ENCODE measurements at regions not wholly inside any gene's neighbourhood (a gene's known extent, or its start where the extent isn't known, plus 50 kb on each side); places are given as distances from the start of the nearest gene placed in this dataset.

DNA sequence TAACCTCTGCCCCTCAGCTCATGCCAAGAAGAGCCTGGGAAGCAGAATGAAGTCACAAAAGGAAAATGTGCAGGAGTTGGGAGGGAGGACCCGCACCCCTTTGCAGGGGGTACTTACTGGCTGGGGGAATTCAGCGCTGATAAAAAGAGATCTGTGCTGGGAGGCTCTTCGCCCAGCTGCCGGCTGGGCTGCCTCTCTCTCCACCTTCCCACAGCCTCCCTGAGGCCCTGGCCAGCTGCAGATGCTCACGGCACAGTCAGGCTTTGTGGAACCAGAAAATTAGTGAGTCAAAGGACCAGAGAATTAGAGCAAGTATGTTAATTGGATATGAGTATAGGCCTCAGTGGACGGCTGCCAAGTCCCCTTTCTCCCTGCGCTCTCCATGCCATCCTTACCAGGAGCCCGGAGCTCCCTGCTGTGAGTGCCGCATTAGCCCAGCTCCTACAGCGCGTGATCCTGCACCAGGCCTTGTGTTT lies 181.7 kb upstream of the SH3BP4 start:
- H3K27me3 ChIP-seq: no peaks in the 10 kb centered on the region
- 66 to 79% (median 74%) methylated on average over 11 of the region's 11 CpGs for WGBS, 4 donors
- ATAC-seq (peak in 3 of 4 donors; percentile 64 to 83 (median 71)), DNase-seq (peak in 4 of 5 donors; percentile 32 to 59 (median 50))
- H3K36me3 ChIP-seq: no peaks in the 10 kb centered on the region
- H3K9me3 ChIP-seq: no peaks in the 10 kb centered on the region
- intact Hi-C loops (cut with DNase I): no loop called here
- TF ChIP-seq POLR2A (IDR thresholded peaks at IDR 0.05): no peak
- TF ChIP-seq, protein P1, sequence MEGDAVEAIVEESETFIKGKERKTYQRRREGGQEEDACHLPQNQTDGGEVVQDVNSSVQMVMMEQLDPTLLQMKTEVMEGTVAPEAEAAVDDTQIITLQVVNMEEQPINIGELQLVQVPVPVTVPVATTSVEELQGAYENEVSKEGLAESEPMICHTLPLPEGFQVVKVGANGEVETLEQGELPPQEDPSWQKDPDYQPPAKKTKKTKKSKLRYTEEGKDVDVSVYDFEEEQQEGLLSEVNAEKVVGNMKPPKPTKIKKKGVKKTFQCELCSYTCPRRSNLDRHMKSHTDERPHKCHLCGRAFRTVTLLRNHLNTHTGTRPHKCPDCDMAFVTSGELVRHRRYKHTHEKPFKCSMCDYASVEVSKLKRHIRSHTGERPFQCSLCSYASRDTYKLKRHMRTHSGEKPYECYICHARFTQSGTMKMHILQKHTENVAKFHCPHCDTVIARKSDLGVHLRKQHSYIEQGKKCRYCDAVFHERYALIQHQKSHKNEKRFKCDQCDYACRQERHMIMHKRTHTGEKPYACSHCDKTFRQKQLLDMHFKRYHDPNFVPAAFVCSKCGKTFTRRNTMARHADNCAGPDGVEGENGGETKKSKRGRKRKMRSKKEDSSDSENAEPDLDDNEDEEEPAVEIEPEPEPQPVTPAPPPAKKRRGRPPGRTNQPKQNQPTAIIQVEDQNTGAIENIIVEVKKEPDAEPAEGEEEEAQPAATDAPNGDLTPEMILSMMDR (IDR thresholded peaks at IDR 0.05): no peak
- H3K27ac ChIP-seq: peak overlapping the region in 1 of 12 donors; percentile 30
- no peak overlapping the region for H3K4me3 ChIP-seq
- peaks cover 0 to 7% (median 0%) of the 10 kb centered on the region in 12 donors for H3K4me1 ChIP-seq

DNA sequence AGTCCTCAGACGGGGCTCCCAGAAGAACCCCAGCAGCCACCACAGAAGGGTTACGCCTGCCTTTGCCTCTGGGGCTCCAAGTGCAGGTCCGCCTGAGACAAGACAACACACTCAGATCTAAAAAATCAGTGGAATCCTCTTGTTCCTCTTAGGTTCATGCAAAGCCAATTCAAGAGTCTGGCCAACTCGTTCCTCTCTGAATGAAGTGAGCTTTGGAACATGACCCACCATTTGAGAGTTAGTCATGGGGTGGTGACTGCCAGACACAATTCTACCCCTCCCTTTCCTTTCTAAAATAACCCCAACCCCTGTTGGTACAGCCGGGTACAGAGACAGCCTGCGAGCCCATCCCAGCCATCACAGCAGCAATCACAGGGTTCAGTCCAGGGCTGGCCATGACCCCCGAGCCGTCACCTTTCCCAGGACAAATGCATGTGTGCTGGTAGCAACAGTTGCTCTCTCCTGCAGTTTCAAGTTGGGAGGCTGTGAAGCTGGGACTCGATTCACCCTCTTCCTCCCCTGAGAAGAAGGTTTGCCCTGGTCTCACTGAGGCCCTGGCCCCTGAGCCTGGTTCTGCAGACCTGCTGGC lies 183.1 kb upstream of the SH3BP4 start:
- ATAC-seq (peak in 2 of 4 donors; percentile 11 to 33), DNase-seq (no peak)
- Histone ChIP-seq H3K36me3 (no peaks in the 10 kb centered on the region), H3K9me3 (no peaks in the 10 kb centered on the region), H3K27ac (peak overlapping the region in 1 of 12 donors; percentile 30), H3K4me1 (peaks cover 0 to 7% (median 0%) of the 10 kb centered on the region in 12 donors), H3K4me3 (no peak overlapping the region), H3K27me3 (no peaks in the 10 kb centered on the region)
- intact Hi-C loops (cut with DNase I): no loop called here
- TF ChIP-seq, protein P1 (IDR thresholded peaks at IDR 0.05): no peak
- no peak for TF ChIP-seq POLR2A (IDR thresholded peaks at IDR 0.05)
- 90 to 96% (median 93%) methylated on average over 9 of the region's 9 CpGs for WGBS, 4 donors

DNA sequence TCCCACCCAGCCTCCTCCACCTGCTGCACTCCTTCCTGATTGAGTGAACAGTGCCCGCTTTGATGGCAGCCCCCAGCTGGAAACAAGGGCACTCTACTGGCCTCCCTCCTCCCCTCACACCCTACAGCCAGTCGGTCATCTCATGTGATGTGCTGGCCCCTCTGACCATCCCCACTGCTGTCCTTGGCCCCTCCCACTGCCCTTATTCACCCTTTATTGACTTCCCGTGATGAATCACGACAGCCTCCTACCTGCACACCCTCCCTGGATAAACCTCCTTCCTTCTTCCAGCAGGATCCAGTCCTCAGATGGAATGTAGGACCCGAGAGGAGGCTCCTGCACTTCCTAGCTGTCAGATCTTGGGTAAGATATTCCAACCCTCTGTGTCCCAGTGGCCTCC lies 186.5 kb upstream of the SH3BP4 start:
- intact Hi-C loops (cut with DNase I): no loop called here
- Histone ChIP-seq H3K27me3 (no peaks in the 10 kb centered on the region), H3K9me3 (peaks cover 0 to 13% (median 0%) of the 10 kb centered on the region in 12 donors), H3K4me3 (no peak overlapping the region), H3K36me3 (no peaks in the 10 kb centered on the region), H3K27ac (no peak overlapping the region), H3K4me1 (peaks cover 0 to 6% (median 0%) of the 10 kb centered on the region in 12 donors)
- no peak for TF ChIP-seq POLR2A (IDR thresholded peaks at IDR 0.05)
- TF ChIP-seq, protein P1 (IDR thresholded peaks at IDR 0.05): no peak
- no peak for DNase-seq
- WGBS, 4 donors: 69 to 77% (median 76%) methylated on average over 5 of the region's 5 CpGs
- ATAC-seq: no peak

DNA sequence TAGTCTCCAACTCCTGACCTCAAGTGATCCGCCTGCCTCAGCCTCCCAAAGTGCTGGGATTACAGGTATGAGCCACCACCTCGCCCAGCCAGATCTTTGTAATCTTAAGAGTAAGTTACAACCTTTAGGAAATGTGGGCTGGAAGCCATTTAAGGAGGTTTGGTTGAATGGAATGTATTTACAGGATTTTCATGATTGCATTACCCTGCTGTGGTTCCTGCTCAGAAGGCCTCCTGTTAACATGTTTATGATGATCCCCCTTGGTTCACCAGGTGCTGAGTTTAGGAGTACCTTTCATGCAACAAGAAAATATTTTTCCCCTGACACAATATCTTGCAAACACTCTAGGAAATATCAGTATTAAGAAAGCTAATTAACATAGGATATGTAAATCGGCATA lies 187.4 kb upstream of the SH3BP4 start:
- no peak overlapping the region for H3K4me3 ChIP-seq
- 93 to 98% (median 96%) methylated on average over 3 of the region's 3 CpGs for WGBS, 4 donors
- H3K27ac ChIP-seq: no peak overlapping the region
- H3K9me3 ChIP-seq: peaks cover 0 to 18% (median 0%) of the 10 kb centered on the region in 12 donors
- DNase-seq (no peak), ATAC-seq (no peak)
- TF ChIP-seq, protein P1 (IDR thresholded peaks at IDR 0.05): no peak
- no peak for TF ChIP-seq POLR2A (IDR thresholded peaks at IDR 0.05)
- no peaks in the 10 kb centered on the region for H3K36me3 ChIP-seq
- H3K27me3 ChIP-seq: no peaks in the 10 kb centered on the region
- intact Hi-C loops (cut with DNase I): no loop called here
- H3K4me1 ChIP-seq: peaks cover 0 to 4% (median 0%) of the 10 kb centered on the region in 12 donors

Measured in heart left ventricle (tissue), 16 donors.